GOT3 (cell line): ENCODE measurements at regions not wholly inside any gene's neighbourhood (a gene's known extent, or its start where the extent isn't known, plus 50 kb on each side); places are given as distances from the start of the nearest gene placed in this dataset.
"Not testable (repeated sequence)": the region's sequence is repeated elsewhere in the genome, so short reads cannot be mapped to it uniquely, and the experiment has no call there.

ENCODE experiments used
- DNase-seq: peaks from one replicate; lab custom pipeline; 2025; ENCODE audit warnings: mixed read lengths; lab: John Stamatoyannopoulos, UW

DNA sequence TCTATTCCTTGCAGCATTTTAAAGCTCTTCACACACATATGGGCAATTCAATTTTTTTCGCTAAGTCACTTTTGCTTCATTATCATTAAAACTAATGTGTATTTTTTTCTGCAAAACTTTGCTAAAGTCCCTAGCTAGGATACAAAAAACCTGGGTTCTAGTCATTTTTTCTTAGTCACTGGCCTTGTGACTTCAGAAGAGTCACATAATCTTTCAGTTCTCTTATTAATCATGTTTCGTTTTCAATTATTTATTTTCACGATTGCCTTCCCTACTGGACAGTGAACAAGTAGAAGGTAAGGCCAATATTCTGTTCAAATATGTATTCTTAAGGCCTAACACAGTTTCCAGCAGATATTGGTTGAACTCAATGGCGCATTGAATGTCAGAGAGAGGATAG lies 60.9 kb upstream of the CYRIA start:
- DNase-seq: no peak

DNA sequence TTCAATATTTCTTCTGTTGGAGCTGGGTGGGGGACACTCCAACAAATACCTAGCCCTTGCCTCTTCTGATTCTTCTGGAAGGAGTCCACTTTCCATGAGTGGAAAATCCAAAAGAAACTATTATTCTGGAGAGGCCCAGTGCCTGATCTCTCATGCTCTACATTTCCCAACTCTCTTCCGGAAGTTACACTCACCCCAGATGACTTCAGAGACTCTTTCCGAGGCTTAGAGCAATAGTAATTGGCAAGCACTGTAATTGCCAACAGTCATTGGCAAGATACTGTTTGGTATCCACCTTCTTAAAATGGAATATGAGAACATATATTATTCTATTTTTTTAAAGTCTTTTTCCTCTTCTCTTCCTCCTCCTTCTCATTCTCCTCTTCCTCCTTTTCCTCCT lies 60.5 kb upstream of the CYRIA start:
- DNase-seq: no peak

DNA sequence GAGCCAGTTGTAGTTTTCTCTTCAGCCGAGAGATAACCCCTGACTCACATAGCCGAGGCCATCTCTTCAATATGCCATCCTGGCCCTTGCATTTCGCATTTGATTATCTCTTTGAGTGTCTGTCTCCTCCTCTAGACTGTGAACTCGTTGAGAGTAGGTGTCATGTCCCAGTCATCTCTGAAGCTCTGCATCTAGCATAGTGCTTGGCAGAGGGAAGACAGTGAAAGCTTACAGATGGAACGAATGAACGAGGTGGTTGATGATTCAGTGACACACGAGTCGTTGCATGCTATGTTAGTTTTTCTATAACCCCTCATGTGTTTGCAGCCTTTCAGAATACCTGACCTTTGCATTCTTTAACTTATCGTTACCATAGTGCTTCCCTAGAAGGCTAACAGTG lies 59.9 kb upstream of the CYRIA start:
- no peak for DNase-seq

DNA sequence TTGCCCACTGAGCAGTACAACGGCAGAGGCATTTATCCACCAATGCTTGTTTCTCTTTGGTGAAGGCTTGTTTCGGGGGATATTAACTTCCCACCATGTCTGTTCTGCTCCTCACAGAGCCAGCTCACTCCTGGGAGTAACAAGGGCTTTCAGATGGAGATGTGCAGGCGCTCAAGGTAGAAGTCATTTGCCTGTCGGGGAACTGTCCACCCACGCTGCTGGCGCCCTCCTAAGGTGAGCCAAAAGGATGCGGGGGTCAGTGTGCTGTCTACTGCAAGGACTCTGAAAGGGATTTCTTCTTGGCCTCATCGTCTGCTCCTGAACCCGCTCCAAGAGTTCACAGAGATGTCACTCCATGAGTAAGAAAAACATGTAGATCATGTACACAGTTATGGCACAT lies 57.0 kb upstream of the CYRIA start:
- no peak for DNase-seq

DNA sequence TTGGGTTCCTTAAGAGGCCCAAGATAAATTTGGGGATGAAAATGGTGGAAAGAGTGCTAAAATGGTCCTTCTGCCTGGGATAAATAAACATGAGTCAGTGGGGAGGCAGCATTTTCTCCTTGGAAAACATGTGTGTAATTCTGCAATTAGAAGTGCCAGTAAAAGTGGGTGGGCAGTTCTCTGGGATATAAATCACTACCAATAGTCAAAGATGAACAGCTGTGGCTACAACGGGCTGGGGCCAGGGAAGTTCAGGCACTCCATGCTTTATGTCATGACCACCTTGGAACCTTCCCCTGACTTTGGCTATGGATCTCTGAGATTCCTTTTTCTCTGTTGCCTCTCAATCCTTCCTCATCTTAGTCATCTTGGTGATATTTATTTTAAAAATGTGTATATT lies 56.5 kb upstream of the CYRIA start:
- DNase-seq: no peak

DNA sequence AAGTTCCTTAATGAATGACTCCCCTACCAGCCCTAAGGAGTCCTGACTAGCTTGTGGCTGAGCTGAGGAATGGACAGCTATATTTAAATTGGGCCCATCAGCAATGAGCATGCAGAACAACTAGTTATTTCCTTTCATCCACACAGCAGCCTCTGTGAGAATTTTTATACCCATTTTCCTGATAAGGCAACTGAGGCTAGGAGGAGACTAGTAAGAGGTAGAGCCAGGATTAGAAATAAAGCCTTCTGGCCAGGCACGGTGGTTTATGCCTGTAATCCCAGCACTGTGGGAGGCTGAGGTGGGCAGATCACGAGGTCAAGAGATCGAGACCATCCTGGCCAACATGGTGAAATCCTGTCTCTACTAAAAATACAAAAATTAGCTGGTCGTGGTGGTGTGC lies 55.9 kb upstream of the CYRIA start:
- DNase-seq: not testable (repeated sequence)

DNA sequence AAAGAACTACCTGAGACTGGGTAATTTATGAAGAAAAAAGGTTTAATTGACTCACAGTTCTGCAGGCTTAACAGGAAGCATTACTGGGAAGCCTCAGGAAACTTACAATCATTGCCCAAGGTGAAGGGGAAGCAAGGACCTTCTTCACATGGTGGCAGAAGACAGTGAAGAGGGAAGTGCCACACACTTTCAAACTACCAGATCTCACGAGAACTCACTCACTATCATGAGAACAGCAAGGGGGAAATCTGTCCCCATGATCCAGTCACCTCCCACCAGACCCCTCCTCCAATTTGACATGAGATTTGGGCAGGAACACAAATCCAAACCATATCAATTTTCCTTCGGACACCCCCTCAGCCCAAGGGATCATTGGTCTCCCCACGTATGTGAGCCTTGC lies 55.1 kb upstream of the CYRIA start:
- DNase-seq: not testable (repeated sequence)

DNA sequence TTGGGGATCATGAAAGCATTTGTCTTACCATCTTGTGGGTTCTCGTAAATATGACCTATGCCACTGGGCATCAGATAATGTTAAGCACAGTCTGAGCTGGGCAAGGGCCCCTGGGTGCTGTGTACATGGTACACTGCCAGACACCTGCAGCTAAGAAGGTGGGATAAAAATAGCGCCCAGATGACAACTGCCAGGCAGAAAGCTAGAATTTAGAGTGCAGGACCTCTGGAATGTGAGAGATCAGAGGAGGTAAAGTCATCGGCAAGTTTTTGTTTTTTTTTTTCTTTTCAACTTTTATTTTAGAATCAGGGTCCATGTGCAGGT lies 53.8 kb upstream of the CYRIA start:
- no peak for DNase-seq

DNA sequence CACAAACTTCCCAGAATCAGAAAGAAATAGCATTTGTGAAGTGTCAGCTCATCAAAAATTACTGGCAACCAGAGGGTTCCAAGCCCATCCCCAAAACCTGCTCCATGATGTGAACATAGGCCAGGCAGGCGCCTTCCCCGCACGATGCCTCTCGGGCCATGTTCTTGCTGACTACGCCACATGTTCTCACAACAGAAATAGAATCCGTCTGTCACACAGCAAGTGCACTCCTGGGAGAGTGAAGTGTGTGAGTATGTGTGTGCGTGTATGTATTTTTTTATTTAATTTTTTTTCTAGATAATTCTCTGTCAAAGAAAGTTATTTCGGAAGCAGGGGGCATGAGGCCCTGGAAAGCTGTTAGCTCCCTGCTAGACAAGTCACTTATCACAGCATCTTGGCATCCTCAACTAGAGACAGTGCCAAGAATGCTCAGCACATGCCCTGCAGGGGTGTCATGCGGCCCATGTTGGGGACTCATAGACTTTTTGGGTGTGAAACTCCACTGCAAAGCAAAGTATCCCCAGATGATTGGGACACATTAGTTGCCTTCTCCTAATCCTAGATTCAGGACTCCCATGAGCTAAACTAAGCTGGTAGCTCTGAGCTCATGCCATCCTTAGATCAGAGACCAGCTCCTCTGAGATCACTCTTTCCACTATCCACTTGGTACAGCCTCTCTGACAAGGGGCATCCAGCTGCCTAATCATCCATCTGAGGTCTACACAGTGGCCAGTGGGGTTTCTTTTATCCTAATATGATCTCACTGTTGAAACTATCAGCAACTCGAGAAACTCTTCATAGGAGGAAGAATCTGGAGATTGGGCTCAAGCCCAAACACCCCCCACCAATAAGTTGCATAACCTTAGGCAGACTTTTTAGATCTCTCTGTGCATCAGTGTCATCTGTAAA lies 53.2 kb upstream of the CYRIA start:
- no peak for DNase-seq

DNA sequence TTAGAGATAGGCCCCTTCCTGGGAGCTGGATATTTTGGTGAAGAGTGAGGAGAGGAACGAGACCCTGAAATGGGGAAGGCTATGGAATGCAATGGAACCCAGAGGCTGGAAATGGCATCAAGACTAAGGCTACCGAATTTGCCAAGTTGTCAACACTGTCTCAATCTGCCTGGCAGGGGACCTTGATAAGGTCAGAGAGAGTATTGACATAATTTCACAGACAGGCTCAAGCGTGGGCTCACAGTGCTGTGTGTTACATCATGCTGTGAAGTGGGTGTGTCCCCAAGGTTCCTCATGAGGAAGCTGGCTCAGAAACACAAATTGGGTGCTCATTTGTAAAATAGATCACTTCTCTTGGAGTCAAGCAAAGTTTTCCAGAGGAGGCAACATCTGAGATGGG lies 51.8 kb upstream of the CYRIA start:
- no peak for DNase-seq

DNA sequence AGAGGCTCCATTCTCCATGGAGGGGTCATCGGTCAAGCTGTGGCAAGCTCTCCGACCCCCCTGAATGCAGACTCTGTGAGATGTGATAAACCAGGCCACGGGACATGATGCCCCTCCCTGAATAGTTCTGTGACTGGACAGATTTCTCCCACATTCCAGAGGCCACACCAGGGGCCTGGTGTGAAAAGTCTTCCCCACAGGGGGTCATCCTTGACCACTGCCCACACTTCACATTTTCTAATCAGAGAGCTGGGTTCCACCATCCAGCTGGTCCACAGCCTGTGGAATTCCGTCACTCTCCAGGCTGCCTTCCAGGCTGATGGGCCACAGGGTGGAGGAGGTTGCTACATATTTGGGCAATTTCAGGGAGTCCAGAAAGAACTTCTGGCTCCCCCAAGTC lies 51.3 kb upstream of the CYRIA start:
- DNase-seq: no peak

DNA sequence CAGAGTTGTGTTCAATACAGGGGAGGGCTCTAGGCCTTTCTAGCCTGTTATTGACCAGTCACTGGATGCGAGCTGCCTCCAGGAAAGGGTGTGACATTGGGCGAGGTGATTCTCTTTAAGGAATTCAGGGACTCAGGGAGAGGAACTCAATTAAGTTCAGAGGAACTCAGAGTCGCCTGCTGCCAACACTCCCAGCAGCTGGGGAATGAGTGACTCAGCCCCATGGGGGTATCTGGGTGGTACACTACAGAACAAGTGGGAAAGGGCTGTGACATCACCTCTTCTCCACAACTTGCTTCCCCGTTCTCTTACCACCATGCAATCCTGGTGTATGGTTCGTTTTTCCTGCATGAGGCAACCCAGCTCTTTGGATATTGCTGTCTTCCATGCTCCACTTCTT lies 50.4 kb upstream of the CYRIA start:
- DNase-seq: no peak
